Memory B cell (primary cell): ENCODE measurements at regions not wholly inside any gene's neighbourhood (a gene's known extent, or its start where the extent isn't known, plus 50 kb on each side); places are given as distances from the start of the nearest gene placed in this dataset.

ENCODE experiments used
- ATAC-seq: fragments of 150-1000 bp; cut with Tn5 transposase; 2 replicates; pipeline ENCODE4 v1.10.0; 2021; ENCODE audit warnings: low read depth, mild to moderate bottlenecking, moderate library complexity
- DNase-seq, 2 donors: peaks; one replicate each; pipeline ENCODE4 v3.0.0; 2022; ENCODE audit warnings: low spot score in 2 of 2
- H3K27ac Mint-ChIP-seq: one replicate; pipeline ENCODE4 v1.8.0; 2022; ENCODE audit warnings: mild to moderate bottlenecking, moderate library complexity, mixed read lengths
- H3K27me3 Mint-ChIP-seq: one replicate; pipeline ENCODE4 v1.8.0; 2022; ENCODE audit warnings: mixed read lengths
- H3K36me3 Mint-ChIP-seq: one replicate; pipeline ENCODE4 v1.8.0; 2022; ENCODE audit warnings: mild to moderate bottlenecking, mixed read lengths
- H3K4me1 Mint-ChIP-seq: one replicate; pipeline ENCODE4 v1.8.0; 2022; ENCODE audit warnings: mixed read lengths
- H3K4me3 Mint-ChIP-seq: one replicate; pipeline ENCODE4 v1.8.0; 2022; ENCODE audit warnings: mild to moderate bottlenecking, moderate library complexity, mixed read lengths
- H3K9me3 Mint-ChIP-seq: one replicate; pipeline ENCODE4 v1.8.0; 2022; ENCODE audit warnings: mixed read lengths

DNA sequence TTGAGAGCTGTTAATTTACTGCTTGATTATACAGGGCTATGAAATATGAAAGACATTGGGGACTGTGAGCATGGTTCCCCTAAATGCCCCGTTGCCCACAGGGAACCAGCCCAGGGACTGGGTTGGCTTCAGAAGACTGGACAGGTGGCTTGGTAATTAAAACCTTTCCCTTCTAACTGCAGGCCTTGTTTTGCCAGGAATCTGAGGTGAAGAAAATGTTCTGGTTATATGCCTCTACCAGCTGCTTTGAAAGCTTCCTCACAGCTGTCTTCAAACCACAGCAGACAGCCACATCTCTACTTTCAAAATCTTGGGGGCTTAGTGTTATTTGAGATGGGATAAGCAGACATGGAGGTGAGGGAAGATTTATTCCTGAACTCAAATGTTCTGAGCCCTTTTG is 153.3 kb upstream of the SPRY4 start:
- Mint-ChIP-seq H3K4me1 (no peaks in the 10 kb centered on the region), H3K36me3 (peaks cover 7% of the 10 kb centered on the region), H3K4me3 (no peak overlapping the region), H3K27ac (no peak overlapping the region), H3K9me3 (peaks cover 5% of the 10 kb centered on the region), H3K27me3 (peaks cover 18% of the 10 kb centered on the region)
- ATAC-seq (no peak), DNase-seq (no peak)

DNA sequence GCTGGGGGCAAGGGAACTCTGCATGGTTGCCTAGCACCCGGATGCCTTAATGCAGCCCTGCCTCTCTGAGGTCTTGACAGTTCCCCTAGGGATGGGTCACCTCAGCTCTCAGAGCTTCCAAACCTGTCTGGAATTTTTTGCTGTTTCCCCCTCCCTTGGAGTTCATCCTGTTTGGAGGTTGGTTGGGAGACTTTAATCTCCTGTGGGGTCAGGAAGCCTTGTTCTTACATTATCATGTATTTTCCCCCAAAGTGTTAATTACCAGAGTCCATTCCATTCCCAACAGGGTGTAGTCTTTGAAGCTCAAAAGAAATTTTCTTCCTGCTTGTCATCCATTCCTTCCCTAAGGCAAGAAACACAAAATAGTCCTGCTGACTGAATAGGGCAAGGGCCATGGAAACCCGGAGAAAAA is 150.3 kb upstream of the SPRY4 start:
- no peak overlapping the region for H3K4me3 Mint-ChIP-seq
- no peaks in the 10 kb centered on the region for H3K4me1 Mint-ChIP-seq
- ATAC-seq = no peak
- H3K27me3 Mint-ChIP-seq = peaks cover 17% of the 10 kb centered on the region
- peaks cover 7% of the 10 kb centered on the region for H3K36me3 Mint-ChIP-seq
- DNase-seq = no peak
- no peak overlapping the region for H3K27ac Mint-ChIP-seq
- H3K9me3 Mint-ChIP-seq = peaks cover 5% of the 10 kb centered on the region

DNA sequence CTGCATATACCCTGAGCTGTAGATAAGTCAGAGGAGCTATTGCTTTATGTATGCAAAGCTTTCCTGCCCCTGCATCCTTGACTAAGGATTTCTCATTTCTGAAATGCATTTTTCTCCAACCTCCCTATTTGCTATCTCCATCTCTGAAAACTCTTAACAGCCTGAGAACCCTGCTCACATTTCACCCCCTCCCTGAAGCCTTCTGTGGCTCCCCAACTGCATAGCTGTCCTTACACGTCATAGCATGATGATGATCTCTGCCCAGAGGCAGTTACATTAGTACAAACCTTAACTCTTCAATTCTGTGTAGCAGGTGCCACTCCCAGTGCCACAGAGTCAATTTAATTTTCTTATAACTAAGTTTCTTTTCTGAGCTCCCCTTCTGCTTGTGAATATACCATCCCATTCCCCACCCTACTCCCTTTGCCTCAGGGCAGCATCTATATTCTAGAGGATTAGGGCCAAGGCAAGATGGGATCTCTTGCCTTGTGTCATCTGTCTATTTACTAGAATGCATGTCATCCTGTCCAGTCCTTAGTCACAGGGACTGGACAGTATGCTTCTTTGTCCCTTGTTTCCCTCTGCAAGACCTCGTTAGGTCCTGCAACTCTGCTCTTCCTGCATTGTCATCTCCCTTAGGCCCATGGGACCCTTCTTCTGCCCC is 149.7 kb upstream of the SPRY4 start:
- no peak for DNase-seq
- H3K4me3 Mint-ChIP-seq = no peak overlapping the region
- H3K36me3 Mint-ChIP-seq = peaks cover 7% of the 10 kb centered on the region
- H3K9me3 Mint-ChIP-seq = peaks cover 5% of the 10 kb centered on the region
- H3K27ac Mint-ChIP-seq = no peak overlapping the region
- no peaks in the 10 kb centered on the region for H3K4me1 Mint-ChIP-seq
- H3K27me3 Mint-ChIP-seq = peaks cover 13% of the 10 kb centered on the region
- no peak for ATAC-seq

DNA sequence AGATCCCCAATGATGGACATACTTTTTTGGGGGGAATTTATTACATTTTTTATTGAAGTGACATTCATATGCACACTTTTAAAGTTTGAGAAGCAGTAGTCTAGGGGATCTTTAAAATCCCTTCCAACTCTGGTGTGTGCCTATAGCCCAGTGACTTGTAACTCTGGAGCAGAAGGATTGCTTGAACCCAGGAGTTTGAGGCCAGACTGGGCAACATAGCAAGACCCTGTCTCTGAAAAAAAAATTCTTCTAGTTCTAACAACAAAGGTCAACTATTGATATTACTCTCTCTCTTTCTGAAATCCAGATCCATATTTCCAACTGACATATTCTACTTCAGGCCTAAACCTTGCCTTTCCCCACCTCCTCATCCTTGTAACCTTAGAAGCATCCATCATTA is 148.2 kb upstream of the SPRY4 start:
- DNase-seq = no peak
- no peaks in the 10 kb centered on the region for H3K4me1 Mint-ChIP-seq
- no peak for ATAC-seq
- no peak overlapping the region for H3K27ac Mint-ChIP-seq
- no peaks in the 10 kb centered on the region for H3K9me3 Mint-ChIP-seq
- no peaks in the 10 kb centered on the region for H3K36me3 Mint-ChIP-seq
- no peak overlapping the region for H3K4me3 Mint-ChIP-seq
- H3K27me3 Mint-ChIP-seq = peaks cover 3% of the 10 kb centered on the region

DNA sequence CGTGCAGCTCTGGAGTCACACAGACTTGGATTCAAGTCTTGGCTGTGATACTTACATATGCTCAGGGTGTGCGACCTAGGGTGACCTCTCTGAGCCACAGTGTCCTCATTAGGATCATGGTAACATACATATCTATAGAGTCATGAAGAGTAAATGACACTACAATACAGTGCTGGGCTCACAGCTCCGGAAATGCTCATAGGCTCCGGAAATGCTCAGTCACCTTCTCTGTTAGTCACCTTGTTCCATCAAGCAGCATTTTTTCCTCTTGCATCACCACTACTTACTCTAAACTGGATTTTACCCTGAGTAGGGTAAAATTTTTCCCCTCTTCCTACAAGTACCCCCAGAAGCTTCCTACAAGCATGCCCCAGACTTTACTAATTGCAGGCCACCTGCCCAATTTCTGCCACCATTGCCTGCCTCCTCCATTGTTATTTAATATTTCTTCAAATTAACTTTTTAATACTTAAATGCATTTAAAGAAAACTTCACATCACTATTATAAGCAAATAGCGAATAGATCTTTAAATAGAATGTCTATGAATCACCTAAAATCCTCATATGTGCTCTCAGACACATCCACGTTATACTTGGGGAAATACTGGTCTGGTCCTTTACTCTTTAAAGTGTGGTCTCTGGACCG is 147.6 kb upstream of the SPRY4 start:
- ATAC-seq (no peak), DNase-seq (no peak)
- H3K27ac Mint-ChIP-seq = no peak overlapping the region
- no peaks in the 10 kb centered on the region for H3K4me1 Mint-ChIP-seq
- H3K27me3 Mint-ChIP-seq = peaks cover 3% of the 10 kb centered on the region
- no peaks in the 10 kb centered on the region for H3K36me3 Mint-ChIP-seq
- H3K4me3 Mint-ChIP-seq = no peak overlapping the region
- H3K9me3 Mint-ChIP-seq = no peaks in the 10 kb centered on the region

DNA sequence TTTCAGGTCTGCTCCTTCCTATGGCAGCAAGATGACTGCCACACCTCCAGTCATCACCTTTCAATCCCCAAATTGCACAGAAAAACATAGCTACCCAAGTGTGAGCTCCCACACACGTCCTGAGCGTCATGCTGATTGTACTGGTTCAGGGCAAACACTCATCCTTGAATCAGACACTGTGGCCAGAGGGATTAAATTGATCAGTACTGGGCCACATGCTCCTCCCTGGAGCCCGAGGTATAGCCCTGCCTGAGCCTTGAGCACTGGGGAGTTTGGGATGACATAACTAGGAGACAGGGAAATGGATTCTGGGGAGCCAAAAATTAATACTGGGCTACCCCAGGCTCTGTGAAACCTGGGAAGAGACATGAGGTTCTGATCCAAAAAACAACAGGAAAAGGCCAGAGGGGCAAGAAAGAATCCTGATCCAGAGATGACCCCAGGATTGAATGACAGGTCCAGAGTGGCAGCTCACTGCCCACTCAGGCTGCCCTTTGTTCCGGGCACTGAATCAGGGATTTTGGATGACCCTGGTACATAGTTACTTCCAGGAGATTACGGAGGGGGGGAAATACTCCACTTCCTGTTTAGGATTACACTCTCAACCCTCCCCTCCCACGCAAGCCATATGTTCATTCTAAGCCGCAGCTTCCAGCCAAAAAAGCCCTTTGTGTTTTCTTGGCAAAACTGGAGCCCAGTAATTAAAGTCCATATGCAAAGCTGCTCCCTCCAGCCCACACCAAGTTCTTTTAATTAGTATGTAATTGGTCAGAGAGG is 141.6 kb upstream of the SPRY4 start:
- Mint-ChIP-seq H3K9me3 (no peaks in the 10 kb centered on the region), H3K4me1 (no peaks in the 10 kb centered on the region), H3K27me3 (peaks cover 13% of the 10 kb centered on the region), H3K27ac (no peak overlapping the region), H3K4me3 (no peak overlapping the region), H3K36me3 (no peaks in the 10 kb centered on the region)
- DNase-seq (no peak), ATAC-seq (no peak)

DNA sequence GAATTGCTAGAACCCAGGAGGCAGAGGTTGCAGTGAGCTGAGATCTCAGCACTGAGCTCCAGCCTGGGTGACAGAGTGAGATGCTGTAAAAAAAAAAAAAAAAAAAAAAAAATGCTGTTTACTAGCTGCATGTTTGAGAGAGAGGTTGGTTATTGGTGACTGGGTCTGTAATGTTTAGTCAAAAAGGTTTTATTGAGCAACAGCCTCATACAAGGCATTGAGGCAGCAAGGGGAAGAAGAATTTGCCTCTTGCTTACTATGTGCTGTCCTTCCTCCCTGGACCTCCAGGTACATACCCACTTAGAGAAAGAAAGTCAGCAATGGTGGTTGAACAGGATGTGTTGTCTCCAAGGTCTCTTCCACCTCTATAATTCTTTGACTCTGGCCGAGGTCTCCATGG is 140.7 kb upstream of the SPRY4 start:
- DNase-seq (no peak), ATAC-seq (no peak)
- Mint-ChIP-seq H3K4me3 (no peak overlapping the region), H3K4me1 (no peaks in the 10 kb centered on the region), H3K27me3 (peaks cover 16% of the 10 kb centered on the region), H3K36me3 (no peaks in the 10 kb centered on the region), H3K9me3 (no peaks in the 10 kb centered on the region), H3K27ac (no peak overlapping the region)

DNA sequence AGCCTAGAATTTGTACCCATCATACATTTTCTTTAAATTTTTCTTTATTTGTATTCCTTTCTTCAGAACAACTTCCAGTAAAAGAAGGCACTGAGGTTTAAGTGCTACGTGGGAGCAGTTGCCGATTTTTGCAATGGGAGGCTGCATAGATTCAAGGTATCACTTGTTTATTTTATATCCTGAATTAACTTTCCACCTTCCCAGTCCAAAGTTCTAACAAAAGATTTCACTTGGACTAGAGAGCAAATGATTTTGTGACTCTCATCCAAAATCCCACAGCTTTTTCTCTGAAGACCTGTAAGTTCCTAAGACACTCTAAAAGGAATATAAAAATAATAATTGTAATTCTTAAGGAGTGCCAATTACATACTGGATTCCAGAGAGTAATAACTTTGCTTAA is 139.1 kb upstream of the SPRY4 start:
- no peaks in the 10 kb centered on the region for H3K4me1 Mint-ChIP-seq

DNA sequence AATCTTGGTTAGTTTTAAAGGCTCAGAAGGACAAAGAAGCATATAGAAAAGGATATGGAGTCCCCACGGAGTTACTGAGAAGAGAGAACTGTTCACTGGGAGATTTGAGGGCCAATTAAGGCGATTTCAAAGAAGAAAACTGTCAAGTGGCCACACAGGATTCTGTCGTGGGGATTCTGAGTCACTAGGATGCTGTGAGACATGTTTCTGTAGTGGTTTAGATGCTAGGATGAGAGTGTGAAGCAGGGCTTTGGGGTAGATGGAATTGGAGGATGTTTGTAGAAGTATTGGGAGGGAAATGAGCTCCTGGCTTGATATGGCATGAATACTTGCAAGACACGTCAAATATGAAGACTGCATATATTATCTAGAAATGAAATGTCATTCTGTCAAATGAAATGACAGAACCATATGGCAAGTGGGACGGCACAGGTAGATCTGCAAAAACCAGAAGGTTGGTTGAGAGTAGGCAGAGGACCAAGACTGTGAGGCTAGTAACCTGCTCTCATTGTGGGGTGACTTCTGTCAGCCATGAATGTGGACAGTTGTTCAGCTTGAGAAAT is 136.3 kb upstream of the SPRY4 start:
- Mint-ChIP-seq H3K4me1 (no peaks in the 10 kb centered on the region), H3K36me3 (peaks cover 2% of the 10 kb centered on the region), H3K4me3 (no peak overlapping the region), H3K27me3 (peaks cover 17% of the 10 kb centered on the region), H3K9me3 (no peaks in the 10 kb centered on the region), H3K27ac (no peak overlapping the region)
- DNase-seq (no peak), ATAC-seq (no peak)

More for the DNA sequence above, 139.1 kb upstream of the SPRY4 start:
- H3K9me3 Mint-ChIP-seq = no peaks in the 10 kb centered on the region
- no peak overlapping the region for H3K27ac Mint-ChIP-seq
- peaks cover 16% of the 10 kb centered on the region for H3K27me3 Mint-ChIP-seq
- no peak overlapping the region for H3K4me3 Mint-ChIP-seq
- DNase-seq = no peak
- H3K36me3 Mint-ChIP-seq = no peaks in the 10 kb centered on the region
- ATAC-seq = no peak

DNA sequence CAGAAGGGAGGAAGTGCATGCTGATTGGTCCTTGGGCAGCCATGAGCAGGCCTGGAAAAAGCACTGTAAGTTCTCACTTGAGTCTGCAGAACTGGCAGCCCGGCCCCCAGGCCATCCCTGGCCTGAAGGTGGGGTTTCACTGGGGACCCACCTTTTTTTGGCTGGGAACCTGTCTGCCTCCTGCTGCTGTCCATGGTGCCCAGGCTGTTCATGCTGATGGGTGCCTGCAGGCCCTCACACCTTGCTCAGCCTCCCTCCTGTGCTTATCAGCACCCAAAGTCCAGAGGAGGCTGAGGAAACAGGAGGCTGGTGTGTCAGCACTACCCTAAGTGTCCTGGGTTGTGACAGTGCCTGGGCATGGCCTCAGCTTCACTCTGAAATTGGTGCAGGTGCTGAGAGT is 134.4 kb upstream of the SPRY4 start:
- Mint-ChIP-seq H3K27me3 (peaks cover 13% of the 10 kb centered on the region), H3K4me3 (no peak overlapping the region), H3K36me3 (peaks cover 2% of the 10 kb centered on the region), H3K9me3 (peaks cover 2% of the 10 kb centered on the region), H3K27ac (no peak overlapping the region), H3K4me1 (no peaks in the 10 kb centered on the region)
- no peak for ATAC-seq
- DNase-seq = no peak

DNA sequence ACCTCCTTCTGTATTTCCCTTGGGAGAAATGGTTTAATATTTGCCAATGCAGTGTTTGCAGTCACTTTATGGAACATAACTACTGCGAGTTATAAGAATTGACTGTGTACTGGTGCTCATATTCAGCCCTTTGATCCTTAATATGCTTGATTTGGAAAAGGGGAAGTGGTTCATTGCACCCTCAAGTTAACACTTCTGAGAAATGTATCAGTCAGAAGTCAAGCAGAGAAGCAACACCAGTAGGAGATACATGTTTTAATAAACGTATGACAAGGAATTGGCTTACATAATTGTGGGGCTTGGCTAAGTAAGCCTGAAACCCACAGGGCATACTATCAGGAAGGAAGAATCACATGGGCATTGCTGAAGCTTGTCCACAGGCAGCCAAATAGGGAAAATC is 131.0 kb upstream of the SPRY4 start:
- H3K27me3 Mint-ChIP-seq = peaks cover 14% of the 10 kb centered on the region
- H3K4me3 Mint-ChIP-seq = no peak overlapping the region
- H3K27ac Mint-ChIP-seq = no peak overlapping the region
- DNase-seq (no peak), ATAC-seq (no peak)
- no peaks in the 10 kb centered on the region for H3K4me1 Mint-ChIP-seq
- H3K36me3 Mint-ChIP-seq = peaks cover 2% of the 10 kb centered on the region
- H3K9me3 Mint-ChIP-seq = peaks cover 4% of the 10 kb centered on the region

DNA sequence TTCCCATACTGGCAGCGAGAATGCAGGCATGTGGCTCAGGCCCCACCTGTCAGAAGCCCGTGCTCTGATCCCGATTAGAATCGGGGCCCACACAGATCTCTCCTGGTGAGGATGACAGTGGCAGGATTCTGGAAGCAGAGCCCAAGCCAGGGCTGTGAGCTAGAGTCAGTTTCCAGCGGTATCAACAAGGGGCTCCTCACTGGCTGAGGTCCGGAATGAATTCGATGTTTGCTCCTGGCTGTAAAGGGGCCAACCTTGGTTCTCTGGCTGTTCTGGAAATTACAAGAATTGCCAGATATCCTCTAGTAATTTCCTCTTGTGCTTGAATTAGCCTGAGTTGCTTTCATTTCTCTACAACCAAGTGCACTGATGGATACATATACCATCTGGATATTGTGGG is 129.1 kb upstream of the SPRY4 start:
- H3K9me3 Mint-ChIP-seq = peaks cover 9% of the 10 kb centered on the region
- peaks cover 17% of the 10 kb centered on the region for H3K27me3 Mint-ChIP-seq
- ATAC-seq (no peak), DNase-seq (no peak)
- H3K4me3 Mint-ChIP-seq = no peak overlapping the region
- no peak overlapping the region for H3K27ac Mint-ChIP-seq
- no peaks in the 10 kb centered on the region for H3K4me1 Mint-ChIP-seq
- H3K36me3 Mint-ChIP-seq = peaks cover 2% of the 10 kb centered on the region

DNA sequence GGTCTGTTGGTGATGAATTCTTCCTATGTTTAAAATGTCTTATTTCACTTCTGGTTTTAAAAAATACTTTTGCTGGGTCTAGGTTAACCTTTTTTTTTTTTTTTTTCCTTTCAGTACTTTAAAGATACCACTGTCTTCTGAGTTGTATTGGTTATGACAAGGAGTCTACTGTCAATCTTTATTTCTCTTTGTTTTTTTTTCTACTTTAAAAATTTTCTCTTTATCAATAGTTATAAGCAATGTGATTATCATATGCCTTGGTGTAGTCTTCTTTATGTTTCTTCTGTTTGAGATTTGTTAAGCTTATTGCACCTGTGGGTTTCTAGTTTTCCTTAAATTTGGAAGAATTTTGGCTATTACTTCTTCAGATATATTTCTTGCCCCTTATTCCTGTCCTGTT is 125.6 kb upstream of the SPRY4 start:
- no peaks in the 10 kb centered on the region for H3K4me1 Mint-ChIP-seq
- H3K27ac Mint-ChIP-seq = no peak overlapping the region
- H3K36me3 Mint-ChIP-seq = no peaks in the 10 kb centered on the region
- H3K27me3 Mint-ChIP-seq = peaks cover 14% of the 10 kb centered on the region
- H3K9me3 Mint-ChIP-seq = peaks cover 9% of the 10 kb centered on the region
- no peak for ATAC-seq
- no peak for DNase-seq
- no peak overlapping the region for H3K4me3 Mint-ChIP-seq

DNA sequence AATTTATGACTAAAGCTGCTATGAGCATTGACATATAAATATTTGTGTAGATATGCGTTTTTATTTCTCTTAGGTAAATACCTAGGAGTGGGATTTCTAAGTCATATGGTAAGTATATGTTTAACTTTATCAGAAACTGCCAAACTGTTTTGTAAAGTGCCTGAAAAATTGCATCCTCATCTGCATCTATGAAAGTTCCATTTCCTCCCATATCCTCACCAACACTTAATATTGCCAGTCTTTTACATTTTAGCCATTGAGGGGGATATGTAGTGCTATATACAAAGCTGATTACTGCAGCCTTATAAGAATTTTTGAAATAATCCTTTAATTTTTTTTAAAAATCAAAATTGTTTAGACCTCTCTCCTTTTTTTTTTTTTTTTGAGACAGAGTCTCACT is 123.1 kb upstream of the SPRY4 start:
- no peak for DNase-seq
- Mint-ChIP-seq H3K27me3 (peaks cover 7% of the 10 kb centered on the region), H3K27ac (no peak overlapping the region), H3K4me1 (no peaks in the 10 kb centered on the region), H3K36me3 (no peaks in the 10 kb centered on the region), H3K9me3 (peaks cover 9% of the 10 kb centered on the region), H3K4me3 (no peak overlapping the region)
- no peak for ATAC-seq
